K562 (cell line): ENCODE measurements at regions not wholly inside any gene's neighbourhood (a gene's known extent, or its start where the extent isn't known, plus 50 kb on each side); places are given as distances from the start of the nearest gene placed in this dataset.

ENCODE experiments used
- BCOR ChIP-seq: fragments of 450-650 bp; IDR thresholded peaks from 2 replicates; pipeline ENCODE4 v1.6.1; 2016
- CBX8 ChIP-seq: fragments of 200-600 bp; sonication (generic); IDR thresholded peaks from 2 replicates; pipeline ENCODE4 v1.6.1; 2012; ENCODE audit warnings: borderline replicate concordance, mixed run types, low read depth, mild to moderate bottlenecking, moderate library complexity, mixed read lengths, low read length, control low read depth, inconsistent platforms; ENCODE audit not compliant: poor library complexity, severe bottlenecking; ENCODE audit errors: extremely low read depth
- FOXJ3 ChIP-seq: sonication (generic); formaldehyde crosslinking; IDR thresholded peaks from 2 replicates; pipeline ENCODE4 v1.4.0; 2020; ENCODE audit warnings: mild to moderate bottlenecking, missing genetic modification reagents
- LARP7 ChIP-seq: fragments of 450-650 bp; IDR thresholded peaks from 2 replicates; pipeline ENCODE4 v1.6.1; 2016
- NFRKB ChIP-seq: fragments of 450-650 bp; IDR thresholded peaks from 2 replicates; pipeline ENCODE4 v1.6.1; 2016; ENCODE audit warnings: low read depth
- PKNOX1 ChIP-seq: fragments of 450-650 bp; IDR thresholded peaks from 2 replicates; pipeline ENCODE4 v1.6.1; 2016
- POLR2B ChIP-seq: fragments of 450-650 bp; IDR thresholded peaks from 2 replicates; pipeline ENCODE4 v1.6.1; 2018; ENCODE audit warnings: low read depth; ENCODE audit not compliant: partially characterized antibody
- PRDM10 ChIP-seq: fragments of 450-650 bp; IDR thresholded peaks from 2 replicates; pipeline ENCODE4 v1.6.1; 2018; ENCODE audit not compliant: partially characterized antibody
- RAD21 ChIP-seq, 2 experiments: fragments of 250-450 bp in 1 of 2; fragments of 450-650 bp in 1 of 2; sonication (Bioruptor Pico) in 1 of 2; formaldehyde crosslinking in 1 of 2; IDR thresholded peaks in 1 of 2; conservative IDR thresholded peaks in 1 of 2; 2 replicates each; pipeline versions ENCODE4 v1.4.0 to v1.8.0; 2020 to 2022; ENCODE audit warnings: mild to moderate bottlenecking in 2 of 2, moderate library complexity in 1 of 2
- SAFB ChIP-seq: fragments of 200-400 bp; formaldehyde crosslinking; IDR thresholded peaks from 2 replicates; pipeline ENCODE4 v1.6.1; 2017; ENCODE audit warnings: low read depth, low read length, borderline replicate concordance
- TOE1 ChIP-seq, 2 experiments: fragments of 450-650 bp in 1 of 2; sonication (generic) in 1 of 2; formaldehyde crosslinking in 1 of 2; IDR thresholded peaks; 2 replicates each; pipeline versions ENCODE4 v1.7.1 to v1.8.0; 2016 to 2022; ENCODE audit warnings: borderline replicate concordance in 2 of 2, mild to moderate bottlenecking in 2 of 2, antibody characterized with exemption in 1 of 2, inconsistent platforms in 1 of 2, low read depth in 1 of 2, missing genetic modification reagents in 1 of 2, moderate library complexity in 1 of 2
- ZBTB11 ChIP-seq, 3 experiments: fragments of 200-800 bp in 1 of 3; fragments of 250-450 bp in 1 of 3; fragments of 450-650 bp in 1 of 3; sonication (Bioruptor Pico) in 1 of 3; sonication (Bioruptor generic) in 1 of 3; formaldehyde crosslinking in 1 of 3; IDR thresholded peaks; 2 replicates each; pipeline versions ENCODE4 v1.6.1 to v1.8.0; 2016 to 2022; ENCODE audit warnings: mild to moderate bottlenecking in 2 of 3, missing genetic modification characterization in 2 of 3, missing compliant biosample characterization in 1 of 3, moderate library complexity in 1 of 3
- ZNF551 ChIP-seq: fragments of 250-450 bp; sonication (Bioruptor Pico); IDR thresholded peaks from 2 replicates; pipeline ENCODE4 v1.5.0; 2021; ENCODE audit warnings: mild to moderate bottlenecking, moderate library complexity
- ZNF830 ChIP-seq: fragments of 250-450 bp; sonication (Bioruptor Pico); IDR thresholded peaks from 2 replicates; pipeline ENCODE4 v1.5.0; 2021; ENCODE audit warnings: mild to moderate bottlenecking
- TF ChIP-seq, protein P1 (sequence below): fragments of 450-650 bp; formaldehyde crosslinking; IDR thresholded peaks from 2 replicates; pipeline ENCODE4 v1.4.0; 2020; ENCODE audit warnings: mild to moderate bottlenecking, moderate library complexity

DNA sequence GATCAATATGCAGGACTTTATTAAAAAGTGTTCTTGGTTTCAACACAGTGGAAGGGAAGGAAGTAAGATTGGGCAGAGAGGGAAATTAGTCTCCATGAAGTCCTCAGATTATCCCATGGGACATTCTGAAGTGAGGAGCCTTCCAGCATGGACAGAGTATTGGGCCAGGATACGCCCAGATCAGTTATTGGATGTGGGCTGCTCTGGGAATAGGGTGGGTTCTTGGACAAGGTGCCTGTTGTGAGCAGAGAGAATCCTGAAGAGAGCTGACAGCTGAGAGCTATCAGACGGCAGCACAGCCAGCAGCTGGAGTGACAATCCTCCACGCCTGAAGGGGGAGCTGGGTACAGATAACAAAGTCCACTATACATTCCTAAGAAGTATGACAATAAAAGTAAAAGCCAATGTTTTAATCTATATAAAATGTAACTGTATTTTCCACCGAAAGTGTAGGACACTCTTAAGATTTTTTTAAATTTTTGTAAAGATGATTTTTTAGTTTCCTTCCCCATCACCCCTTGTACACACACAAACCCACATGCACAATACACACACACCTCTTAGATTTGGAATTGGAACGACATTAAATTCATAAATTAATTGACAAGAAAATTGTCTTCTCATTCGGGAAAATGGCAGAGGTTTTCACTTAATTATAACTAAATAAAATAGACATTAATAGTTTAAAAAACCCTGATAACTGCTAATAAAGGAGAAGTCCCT is 107.8 kb downstream of the FBXO5 start (continued):
- TF ChIP-seq, protein P1, sequence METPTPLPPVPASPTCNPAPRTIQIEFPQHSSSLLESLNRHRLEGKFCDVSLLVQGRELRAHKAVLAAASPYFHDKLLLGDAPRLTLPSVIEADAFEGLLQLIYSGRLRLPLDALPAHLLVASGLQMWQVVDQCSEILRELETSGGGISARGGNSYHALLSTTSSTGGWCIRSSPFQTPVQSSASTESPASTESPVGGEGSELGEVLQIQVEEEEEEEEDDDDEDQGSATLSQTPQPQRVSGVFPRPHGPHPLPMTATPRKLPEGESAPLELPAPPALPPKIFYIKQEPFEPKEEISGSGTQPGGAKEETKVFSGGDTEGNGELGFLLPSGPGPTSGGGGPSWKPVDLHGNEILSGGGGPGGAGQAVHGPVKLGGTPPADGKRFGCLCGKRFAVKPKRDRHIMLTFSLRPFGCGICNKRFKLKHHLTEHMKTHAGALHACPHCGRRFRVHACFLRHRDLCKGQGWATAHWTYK = no peak
- TF ChIP-seq PKNOX1 (peak; percentile 86), SAFB (no peak), ZBTB11 (CRISPR knock-in tag; IDR thresholded peaks at IDR 0.05) (no peak), CBX8 (no peak), ZNF551 (CRISPR knock-in tag) (no peak), ZNF830 (no peak), BCOR (peak; percentile 34; the same call in 1 of the 2 replicates), NFRKB (0 out of 2 replicates have a peak, but pooled peaks have one; percentile 4), TOE1 (IDR thresholded peaks at IDR 0.05; ENCODE audit: borderline replicate concordance) (no peak), TOE1 (CRISPR knock-in tag; IDR thresholded peaks at IDR 0.05; ENCODE audit: borderline replicate concordance, low read depth) (no peak), LARP7 (no peak), POLR2B (peak; percentile 14), PRDM10 (peak; percentile 65), FOXJ3 (no peak), RAD21 (CRISPR knock-in tag; conservative IDR thresholded peaks at IDR 0.05 in 1 of 2, IDR thresholded peaks at IDR 0.05 in 1 of 2) (no peak)
